Activated CD4-positive, alpha-beta T cell treated with anti-CD3 and anti-CD28 coated beads, Interleukin-10, Interleukin-2, amounts not matched to agents 100 ng/mL and 50 ng/mL, durations not matched to agents 16 hours and 8 hours (primary cell): ENCODE measurements at regions not wholly inside any gene's neighbourhood (a gene's known extent, or its start where the extent isn't known, plus 50 kb on each side); places are given as distances from the start of the nearest gene placed in this dataset.

Source experiments
- DNase-seq: peaks from one replicate; pipeline ENCODE4 v3.0.0-alpha.2; 2020

- DNase-seq, result no peak
Observed at GRCh38 chr9:81387360-81388106, 301.8 kb downstream of the TLE1 start.

DNA sequence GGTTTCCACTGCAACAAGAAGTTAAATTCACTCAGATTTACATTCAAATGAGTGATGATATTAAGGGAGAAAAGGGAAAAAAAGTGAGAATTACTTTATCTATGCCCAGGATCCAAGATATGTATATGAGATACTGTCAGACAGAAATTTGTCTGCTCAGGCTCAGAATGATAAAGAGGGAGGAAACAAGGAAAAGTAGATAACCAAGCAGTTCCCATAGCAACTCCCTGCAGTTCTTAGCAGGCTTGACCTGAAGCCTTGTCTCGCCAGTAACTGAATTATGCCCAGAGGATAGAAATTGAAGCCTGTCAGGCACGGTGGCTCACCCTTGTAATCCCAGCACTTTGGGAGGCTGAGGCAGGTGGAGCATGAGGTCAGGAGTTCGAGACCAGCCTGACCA, 304.4 kb downstream of the TLE1 start:
- no peak for DNase-seq

GRCh38 chr9:81382281-81382680, 307.1 kb downstream of the TLE1 start:
- no peak for DNase-seq

- no peak for DNase-seq
Observed at GRCh38 chr9:81381694-81382093, 307.7 kb downstream of the TLE1 start.

GRCh38 chr9:81380504-81381359, 308.6 kb downstream of the TLE1 start:
- no peak for DNase-seq

DNA sequence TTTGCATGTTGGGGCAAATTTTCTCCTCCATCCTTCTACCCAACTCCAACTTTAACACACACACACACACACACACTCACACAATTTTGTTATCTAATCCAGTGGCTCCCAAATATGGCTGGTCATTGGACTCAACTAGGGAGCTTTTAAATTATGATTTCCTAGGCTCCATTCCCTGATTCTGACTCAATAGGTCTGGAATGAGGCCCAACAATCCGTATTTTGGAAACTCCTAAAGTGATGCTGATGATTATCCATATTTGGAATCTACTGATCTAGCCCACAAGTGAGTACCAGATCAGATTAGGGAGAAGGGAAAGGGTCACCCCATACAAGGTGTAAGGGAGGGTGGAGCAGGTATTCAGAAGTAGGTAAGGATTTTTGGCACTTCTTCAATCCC, 309.7 kb downstream of the TLE1 start:
- DNase-seq, result no peak

GRCh38 chr9:81377921-81378320, 311.4 kb downstream of the TLE1 start:
- DNase-seq, result no peak

- no peak for DNase-seq
Observed at GRCh38 chr9:81377320-81377719, 312.0 kb downstream of the TLE1 start.

DNA sequence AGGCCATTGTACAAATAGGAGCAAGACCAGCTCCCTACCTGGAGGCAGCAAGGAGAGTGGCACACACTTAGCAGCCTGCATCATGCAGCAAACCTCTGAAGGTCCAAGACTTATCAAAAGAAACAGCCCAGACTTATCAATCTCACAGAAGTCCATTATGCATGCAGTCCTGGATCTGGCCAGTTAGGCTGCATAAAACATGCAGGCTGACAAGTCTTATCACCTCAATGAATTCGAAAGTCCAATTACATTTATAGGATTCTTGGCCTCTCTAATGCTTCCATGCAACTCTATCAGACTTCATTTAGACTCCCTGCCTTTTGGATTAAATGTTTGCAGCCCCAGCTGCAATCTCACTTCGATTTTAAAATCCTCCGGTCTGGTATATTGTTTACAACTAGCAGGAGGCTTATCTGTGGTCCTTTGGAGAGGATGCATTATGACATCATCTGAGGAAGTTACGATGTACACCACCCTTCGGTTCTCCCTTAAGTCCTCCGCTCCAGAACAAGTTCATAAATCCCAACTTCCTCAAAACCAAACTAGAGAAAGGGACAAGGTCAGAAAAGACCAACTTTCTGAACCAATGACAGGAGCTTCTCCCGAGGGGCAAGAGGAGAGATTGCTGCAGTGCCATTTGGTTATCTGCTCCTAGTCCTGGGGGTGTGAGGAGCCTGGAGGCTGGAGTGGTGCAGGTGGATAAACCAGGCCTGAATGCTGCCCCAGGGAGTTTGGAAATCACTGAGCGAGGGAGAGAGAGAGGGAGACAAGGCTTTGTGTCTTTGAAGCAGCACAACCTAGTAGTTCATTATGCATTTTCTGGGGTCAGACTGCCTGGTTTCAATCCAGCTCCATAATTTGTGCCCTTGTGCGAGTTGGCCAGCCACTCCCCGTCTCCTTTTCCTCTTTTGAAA, 313.9 kb downstream of the TLE1 start:
- DNase-seq, result no peak

DNA sequence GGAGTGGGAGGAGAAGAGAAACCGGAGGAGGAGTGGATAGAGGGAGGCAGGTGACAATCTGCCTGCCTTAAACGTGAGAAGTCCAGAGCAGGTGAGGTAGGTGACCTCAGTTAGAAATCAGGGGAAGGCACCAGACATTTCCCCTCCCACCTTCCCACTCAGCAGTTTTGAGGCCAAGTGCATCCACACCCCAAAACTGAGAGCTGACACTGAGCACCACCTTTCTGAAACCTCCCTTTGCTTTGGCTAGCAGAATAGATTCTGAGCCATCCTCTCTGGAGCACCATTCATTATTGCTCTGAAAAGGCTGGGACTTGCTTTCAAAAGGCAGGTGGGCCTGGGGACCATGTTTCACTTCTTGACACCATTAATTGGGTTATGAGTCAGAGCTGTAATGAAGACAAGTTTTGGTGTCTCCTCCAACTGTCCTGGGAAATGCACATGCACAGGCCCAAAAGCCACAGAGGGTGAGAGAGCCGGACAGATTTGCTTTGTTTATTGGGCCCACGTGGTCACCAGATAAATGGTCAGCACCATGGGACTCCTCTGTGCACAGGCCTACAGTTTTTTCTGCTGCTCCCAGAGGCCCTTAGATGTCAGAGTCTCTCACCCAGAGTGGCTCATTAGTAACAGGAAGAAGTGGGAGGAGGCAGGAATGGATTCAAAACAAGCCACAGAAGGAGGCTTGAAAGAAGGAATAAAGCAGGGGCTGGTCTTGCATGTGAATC, 314.7 kb downstream of the TLE1 start:
- no peak for DNase-seq

DNA sequence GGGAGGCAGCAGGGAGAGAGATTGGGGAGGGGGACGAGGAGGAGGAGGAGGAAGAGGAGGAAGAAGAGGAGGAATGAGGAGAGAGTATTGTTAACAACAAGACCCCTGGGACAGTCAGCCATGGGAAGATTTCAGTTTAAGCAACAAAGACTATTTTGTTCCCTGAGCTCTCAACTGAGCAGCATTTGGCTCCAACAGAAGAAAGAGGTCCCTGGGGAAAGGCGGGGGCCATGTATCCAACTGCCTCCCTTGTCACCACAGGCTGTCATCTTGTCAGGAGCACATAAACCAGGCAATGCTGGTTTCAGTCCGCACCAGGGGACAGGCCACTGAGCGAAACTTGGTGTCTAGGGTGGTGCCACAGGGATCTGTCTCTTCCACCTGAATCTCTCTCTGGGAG, 316.1 kb downstream of the TLE1 start:
- no peak for DNase-seq

- no peak for DNase-seq
Observed at GRCh38 chr9:81372628-81373191, 316.6 kb downstream of the TLE1 start.

GRCh38 chr9:81371824-81372223, 317.5 kb downstream of the TLE1 start:
- no peak for DNase-seq

GRCh38 chr9:81370650-81371049, 318.7 kb downstream of the TLE1 start:
- DNase-seq, result no peak

DNA sequence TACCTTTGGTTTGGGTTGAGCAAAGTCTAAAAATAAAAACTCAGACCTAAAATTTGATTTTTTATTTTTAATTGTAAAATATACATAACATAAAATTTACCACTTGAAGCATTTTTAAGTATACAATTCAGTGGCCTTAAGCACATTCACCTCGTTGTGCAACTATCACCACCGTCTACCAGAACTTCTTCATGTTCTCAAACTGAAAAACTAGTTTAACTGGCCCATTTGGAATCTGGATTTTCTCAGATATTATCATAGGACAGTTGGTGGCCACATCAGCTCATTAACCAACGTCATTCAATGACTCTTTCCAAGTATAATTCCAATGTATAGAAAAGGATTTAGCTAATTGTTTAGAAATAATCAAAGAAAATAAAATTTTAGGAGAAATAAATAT, 319.3 kb downstream of the TLE1 start:
- DNase-seq, result no peak

DNA sequence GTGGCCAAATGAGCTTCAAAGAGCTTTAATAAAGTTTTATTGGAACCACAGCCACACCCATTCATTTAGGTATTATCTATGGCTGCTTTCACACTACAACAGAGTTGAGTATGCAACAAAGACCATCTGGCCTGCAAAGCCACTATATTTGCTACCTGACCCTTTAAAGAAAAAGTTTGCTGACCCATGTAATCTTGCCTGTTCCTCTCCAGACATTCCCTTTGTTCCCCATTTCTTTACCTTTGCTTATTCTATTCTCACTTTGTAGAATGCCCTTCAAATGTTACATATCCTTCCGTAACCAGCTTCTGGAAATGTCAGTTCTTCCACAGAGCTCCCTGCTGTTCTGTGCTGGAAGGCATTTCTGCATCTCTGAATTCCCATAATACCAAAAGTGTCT, 320.2 kb downstream of the TLE1 start:
- DNase-seq, result no peak

DNA sequence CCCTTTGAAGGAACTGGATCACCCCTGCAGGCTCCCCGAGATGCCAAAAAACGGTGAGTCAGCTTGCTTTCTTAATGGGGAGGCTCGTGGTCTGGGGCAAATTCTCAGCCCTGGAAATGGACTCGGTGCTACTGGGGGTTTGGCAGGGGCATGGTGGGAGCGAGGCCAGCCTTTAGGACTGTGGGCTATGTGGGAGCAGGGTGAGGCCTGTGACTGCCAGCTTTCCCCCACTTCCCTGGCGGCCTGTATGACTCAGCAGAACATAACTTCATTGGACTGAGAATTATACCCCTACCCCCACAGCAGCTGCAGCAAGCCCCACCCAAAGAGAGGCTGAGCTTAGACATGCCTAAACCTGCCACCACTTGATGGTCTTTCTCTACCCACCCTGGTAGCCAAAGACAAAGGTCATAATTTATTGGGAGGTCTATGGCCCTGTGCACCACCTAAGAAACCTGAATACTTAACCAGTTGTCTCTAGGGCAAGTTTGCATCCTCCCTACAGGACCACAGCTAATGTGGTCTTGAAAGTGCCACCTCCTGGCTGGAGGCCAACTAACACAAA, 325.3 kb downstream of the TLE1 start:
- no peak for DNase-seq

- no peak for DNase-seq
Observed at GRCh38 chr9:81361296-81361695, 328.1 kb downstream of the TLE1 start.

GRCh38 chr9:81351166-81351565, 338.2 kb downstream of the TLE1 start:
- no peak for DNase-seq

DNA sequence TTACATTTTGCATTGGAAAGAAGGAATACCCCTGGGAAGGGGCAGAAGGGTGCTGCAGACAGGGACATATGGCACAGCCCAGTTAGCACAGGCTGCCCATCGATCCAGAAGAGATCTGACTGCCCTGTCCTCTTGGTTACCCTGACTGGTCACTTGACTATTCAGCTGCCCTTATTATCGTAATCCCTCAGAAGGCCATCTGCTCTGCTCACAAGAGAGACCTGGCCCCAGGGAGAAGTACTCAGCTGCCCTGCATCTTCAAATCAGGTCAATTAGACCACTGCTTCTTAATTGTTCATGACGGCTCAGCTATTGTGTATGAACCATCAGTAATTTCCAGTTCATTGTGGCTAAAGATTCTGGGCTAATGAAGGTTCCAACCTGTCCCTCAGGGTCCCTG, 345.0 kb downstream of the TLE1 start:
- DNase-seq, result no peak

DNA sequence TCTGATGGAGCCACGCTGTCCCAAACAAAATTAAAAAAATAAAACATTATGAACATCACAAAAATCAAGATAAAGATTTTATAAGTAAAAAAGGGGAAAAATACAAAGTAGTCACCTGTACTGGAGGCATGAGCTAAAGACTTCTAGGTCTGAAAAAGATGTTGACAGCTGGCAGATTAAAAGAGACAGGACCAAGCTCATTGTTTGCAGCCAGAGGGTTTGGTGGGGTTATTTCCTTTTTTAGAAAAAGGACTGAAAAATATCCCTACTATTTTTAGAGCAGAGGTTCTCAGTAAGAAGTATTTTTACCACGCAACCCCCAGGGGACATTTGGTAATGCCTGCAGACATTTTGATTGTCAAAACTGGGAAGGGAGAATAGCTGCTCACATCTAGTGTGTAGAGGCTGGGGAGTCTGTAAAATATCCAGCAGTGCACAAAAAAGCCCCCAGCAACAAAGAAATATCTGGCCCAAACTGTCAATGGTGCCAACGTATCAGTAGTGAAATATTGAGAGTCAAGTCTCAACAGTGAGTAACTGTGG, 353.4 kb downstream of the TLE1 start:
- DNase-seq, result no peak

GRCh38 chr9:81321551-81321950, 367.8 kb downstream of the TLE1 start:
- DNase-seq, result no peak
